Esophagus muscularis mucosa (tissue), 4 donors: ENCODE measurements at regions not wholly inside any gene's neighbourhood (a gene's known extent, or its start where the extent isn't known, plus 50 kb on each side); places are given as distances from the start of the nearest gene placed in this dataset.
"Not testable (repeated sequence)": the region's sequence is repeated elsewhere in the genome, so short reads cannot be mapped to it uniquely, and the experiment has no call there.

Experiments used
- CTCF ChIP-seq, 3 experiments: fragments of 200-600 bp in 2 of 3; fragments of 450-650 bp in 1 of 3; sonication (generic) in 2 of 3; IDR thresholded peaks; one replicate each; pipeline ENCODE4 v1.5.1; 2017 to 2019; ENCODE audit warnings: antibody characterized with exemption in 3 of 3, mild to moderate bottlenecking in 2 of 3, moderate library complexity in 1 of 3
- EP300 ChIP-seq: sonication (generic); formaldehyde crosslinking; IDR thresholded peaks from one replicate; pipeline ENCODE4 v1.6.1; 2017; ENCODE audit warnings: antibody characterized with exemption
- POLR2A ChIP-seq: fragments of 450-650 bp; IDR thresholded peaks from one replicate; pipeline ENCODE4 v1.6.1; 2017; ENCODE audit warnings: antibody characterized with exemption, moderate library complexity, mild to moderate bottlenecking, low read depth
- POLR2AphosphoS5 ChIP-seq, 2 donors: sonication (generic); formaldehyde crosslinking; IDR thresholded peaks; one replicate each; pipeline ENCODE4 v1.6.1; 2017; ENCODE audit warnings: antibody characterized with exemption in 2 of 2

DNA sequence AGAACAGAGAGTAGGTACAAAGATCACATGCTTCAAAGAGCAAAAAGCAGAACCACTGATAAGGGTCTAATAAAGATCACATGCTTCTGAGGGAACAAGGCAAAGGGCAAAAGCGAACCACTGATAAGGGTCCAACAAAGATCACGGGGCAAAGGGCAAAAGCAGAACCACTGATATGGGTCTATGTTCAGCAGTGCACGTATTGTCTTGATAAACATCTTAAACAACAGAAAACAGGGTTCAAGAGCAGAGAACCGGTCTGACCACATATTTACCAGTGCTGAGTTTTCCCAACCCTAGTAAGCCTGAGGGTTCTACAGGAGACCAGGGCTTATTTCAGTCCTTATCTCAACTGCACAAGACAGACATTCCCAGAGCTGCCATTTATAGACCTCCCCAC, 362.7 kb upstream of the ATXN7L3B start:
- TF ChIP-seq CTCF (IDR thresholded peaks at IDR 0.05); POLR2AphosphoS5 (IDR thresholded peaks at IDR 0.05); POLR2A; EP300: not testable (repeated sequence)
